Activated CD4-positive, alpha-beta T cell treated with anti-CD3 and anti-CD28 coated beads, Interleukin-2, amount 50 U/mL, for 4 hours (primary cell): ENCODE measurements at regions not wholly inside any gene's neighbourhood (a gene's known extent, or its start where the extent isn't known, plus 50 kb on each side); places are given as distances from the start of the nearest gene placed in this dataset.

Experiments
- DNase-seq, 2 experiments: peaks; one replicate each; pipeline ENCODE4 v3.0.0-alpha.2; 2020

GRCh38 chr14:44287858-44288257 is 219.2 kb downstream of the FSCB start:
- DNase-seq = no peak

GRCh38 chr14:44286201-44286600 is 220.9 kb downstream of the FSCB start:
- no peak for DNase-seq

- no peak for DNase-seq
Measured at GRCh38 chr14:44283836-44284235, 223.2 kb downstream of the FSCB start.

GRCh38 chr14:44279357-44279756 is 227.7 kb downstream of the FSCB start:
- no peak for DNase-seq

- DNase-seq = no peak
Measured at GRCh38 chr14:44271637-44272036, 235.4 kb downstream of the FSCB start.

GRCh38 chr14:44271006-44271405 is 236.1 kb downstream of the FSCB start:
- DNase-seq = no peak

GRCh38 chr14:44265246-44265645 is 241.8 kb downstream of the FSCB start:
- no peak for DNase-seq

GRCh38 chr14:44215660-44216059 is 291.4 kb downstream of the FSCB start:
- no peak for DNase-seq

- DNase-seq = no peak
Measured at GRCh38 chr14:44211718-44212117, 295.4 kb downstream of the FSCB start.

- no peak for DNase-seq
Measured at GRCh38 chr14:44204061-44204835, 302.8 kb downstream of the FSCB start.

GRCh38 chr14:44180975-44181374 is 326.1 kb downstream of the FSCB start:
- DNase-seq = no peak

GRCh38 chr14:44170556-44170955 is 336.5 kb downstream of the FSCB start:
- no peak for DNase-seq

GRCh38 chr14:44170101-44170500 is 337.0 kb downstream of the FSCB start:
- DNase-seq = no peak

- DNase-seq = no peak
Measured at GRCh38 chr14:44168566-44168965, 338.5 kb downstream of the FSCB start.

- no peak for DNase-seq
Measured at GRCh38 chr14:44166611-44167010, 340.5 kb downstream of the FSCB start.

GRCh38 chr14:44165936-44166335 is 341.1 kb downstream of the FSCB start:
- DNase-seq = no peak

GRCh38 chr14:44165286-44165685 is 341.8 kb downstream of the FSCB start:
- no peak for DNase-seq

GRCh38 chr14:44163946-44164345 is 343.1 kb downstream of the FSCB start:
- DNase-seq = no peak

GRCh38 chr14:44162197-44162596 is 344.9 kb downstream of the FSCB start:
- no peak for DNase-seq

GRCh38 chr14:44154874-44155273 is 352.2 kb downstream of the FSCB start:
- DNase-seq = no peak

- DNase-seq = no peak
Measured at GRCh38 chr14:44154446-44154845, 352.6 kb downstream of the FSCB start.

- DNase-seq = no peak
Measured at GRCh38 chr14:44151130-44151820, 355.8 kb downstream of the FSCB start.

- no peak for DNase-seq
Measured at GRCh38 chr14:44149597-44149996, 357.5 kb downstream of the FSCB start.

- no peak for DNase-seq
Measured at GRCh38 chr14:44142006-44142405, 365.1 kb downstream of the FSCB start.

- no peak for DNase-seq
Measured at GRCh38 chr14:44135972-44136371, 371.1 kb downstream of the FSCB start.
